Activated CD8-positive, alpha-beta T cell treated with anti-CD3 and anti-CD28 coated beads for 36 hours (primary cell): ENCODE measurements at regions not wholly inside any gene's neighbourhood (a gene's known extent, or its start where the extent isn't known, plus 50 kb on each side); places are given as distances from the start of the nearest gene placed in this dataset.

Experiments used
- ATAC-seq: fragments of 200-7000 bp; cut with Tn5 transposase; one replicate; pipeline ENCODE4 v1.10.0; 2021; ENCODE audit warnings: mild to moderate bottlenecking, moderate library complexity
- CTCF ChIA-PET: fragments of 350-600 bp; sonication (Branson Sonifier 250); formaldehyde crosslinking; loops from one replicate; lab custom pipeline; 2021; ENCODE audit warnings: antibody characterized with exemption; lab: Charles Lee
- POLR2A ChIA-PET: fragments of 350-600 bp; sonication (Branson Sonifier 250); formaldehyde crosslinking; loops from one replicate; lab custom pipeline; 2021; ENCODE audit warnings: antibody characterized with exemption; lab: Charles Lee
- DNase-seq: peaks from one replicate; pipeline ENCODE4 v3.0.0-alpha.2; 2020
- H3K27ac Mint-ChIP-seq: one replicate; pipeline ENCODE4 v1.8.0; 2021; ENCODE audit warnings: mild to moderate bottlenecking, mixed read lengths
- H3K27me3 Mint-ChIP-seq: one replicate; pipeline ENCODE4 v1.8.0; 2021; ENCODE audit warnings: mixed read lengths
- H3K36me3 Mint-ChIP-seq: one replicate; pipeline ENCODE4 v1.8.0; 2021; ENCODE audit warnings: low read depth, mixed read lengths
- H3K4me1 Mint-ChIP-seq: one replicate; pipeline ENCODE4 v1.8.0; 2021; ENCODE audit warnings: low read depth, mixed read lengths
- H3K4me3 Mint-ChIP-seq: one replicate; pipeline ENCODE4 v1.8.0; 2021; ENCODE audit warnings: mild to moderate bottlenecking, moderate library complexity, mixed read lengths
- H3K9me3 Mint-ChIP-seq: one replicate; pipeline ENCODE4 v1.8.0; 2021; ENCODE audit warnings: mixed read lengths
- CTCF ChIP-seq: fragments of 200-600 bp; IDR thresholded peaks from one replicate; pipeline ENCODE4 v1.8.0; 2022; ENCODE audit warnings: antibody characterized with exemption, mild to moderate bottlenecking
- intact Hi-C: fragments of 100-400 bp; cut with micrococcal nuclease; formaldehyde crosslinking; loops from one replicate; pipeline ENCODE4 v1.10.0; 2022

- peaks cover 6% of the 10 kb centered on the region for H3K27me3 Mint-ChIP-seq
- H3K36me3 Mint-ChIP-seq = no peaks in the 10 kb centered on the region
- TF ChIP-seq CTCF = no peak
- no peaks in the 10 kb centered on the region for H3K9me3 Mint-ChIP-seq
- POLR2A ChIA-PET = no interaction called here
- H3K27ac Mint-ChIP-seq = no peak overlapping the region
- ATAC-seq = no peak
- DNase-seq = no peak
- CTCF ChIA-PET = no interaction called here
- H3K4me3 Mint-ChIP-seq = no peak overlapping the region
- H3K4me1 Mint-ChIP-seq = no peaks in the 10 kb centered on the region
- intact Hi-C loops = no loop called here
Measured at GRCh38 chr1:14194511-14194910, 404.0 kb upstream of the KAZN start.

DNA sequence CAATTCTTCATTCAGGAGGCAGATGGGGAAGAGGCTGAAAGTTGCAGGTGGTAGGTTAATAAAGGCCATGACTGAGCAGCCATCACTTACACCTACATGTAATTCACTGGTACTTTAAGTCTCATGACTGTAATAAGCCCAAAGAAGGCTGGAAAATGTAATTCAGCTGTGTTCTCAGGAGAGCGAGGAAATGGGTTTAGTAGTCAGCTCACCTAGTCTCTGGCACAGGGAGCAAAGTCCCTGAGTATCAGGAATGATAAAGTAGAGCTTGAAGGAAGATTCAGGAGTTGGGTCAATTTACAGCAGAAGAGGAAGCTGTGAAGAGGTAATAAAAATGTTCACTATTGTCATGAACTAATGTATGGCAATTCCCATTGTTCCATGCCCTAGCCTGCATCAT lies 393.4 kb upstream of the KAZN start:
- ATAC-seq = no peak
- no peak for DNase-seq
- Mint-ChIP-seq H3K27ac (no peak overlapping the region), H3K4me3 (no peak overlapping the region), H3K4me1 (no peaks in the 10 kb centered on the region), H3K36me3 (no peaks in the 10 kb centered on the region), H3K27me3 (peaks cover 1% of the 10 kb centered on the region), H3K9me3 (no peaks in the 10 kb centered on the region)
- intact Hi-C loops = no loop called here
- ChIA-PET POLR2A (no interaction called here), CTCF (interaction anchor here (1.1 kb wide), 1 partner anchor 20 kb away, joined by 3 read pairs; no protein-coding TSS in a partner anchor)
- TF ChIP-seq CTCF = no peak

GRCh38 chr1:14215151-14215550 lies 383.3 kb upstream of the KAZN start:
- CTCF ChIA-PET = no interaction called here
- Mint-ChIP-seq H3K4me3 (no peak overlapping the region), H3K27me3 (peaks cover 4% of the 10 kb centered on the region), H3K4me1 (no peaks in the 10 kb centered on the region), H3K36me3 (no peaks in the 10 kb centered on the region), H3K9me3 (peaks cover 7% of the 10 kb centered on the region), H3K27ac (no peak overlapping the region)
- intact Hi-C loops = no loop called here
- POLR2A ChIA-PET = no interaction called here
- no peak for TF ChIP-seq CTCF
- DNase-seq = no peak
- no peak for ATAC-seq

- Mint-ChIP-seq H3K27me3 (peaks cover 7% of the 10 kb centered on the region), H3K36me3 (no peaks in the 10 kb centered on the region), H3K9me3 (peaks cover 7% of the 10 kb centered on the region), H3K4me1 (no peaks in the 10 kb centered on the region), H3K4me3 (no peak overlapping the region), H3K27ac (no peak overlapping the region)
- ATAC-seq (no peak), DNase-seq (no peak)
- ChIA-PET CTCF (no interaction called here), POLR2A (no interaction called here)
- no peak for TF ChIP-seq CTCF
- intact Hi-C loops = no loop called here
Measured at GRCh38 chr1:14217384-14217783, 381.1 kb upstream of the KAZN start.

DNA sequence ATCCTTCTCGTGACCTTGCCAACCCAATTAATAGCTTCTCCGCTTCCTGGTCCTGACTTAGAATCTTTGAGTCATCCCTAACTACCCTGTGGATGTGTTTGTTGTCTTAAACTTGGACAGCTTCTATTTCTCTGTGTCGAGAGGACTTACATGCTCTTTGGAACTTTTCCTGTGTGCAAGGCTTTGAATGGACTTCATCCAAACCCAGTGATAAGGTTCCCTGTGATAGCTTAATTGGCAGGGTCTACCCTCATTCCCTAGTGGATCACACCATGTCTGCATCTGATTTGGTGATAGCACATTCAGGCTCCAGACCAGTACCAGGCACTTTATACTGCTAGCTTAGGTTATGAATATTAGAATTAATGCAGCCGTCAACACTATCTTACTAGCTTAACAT lies 378.2 kb upstream of the KAZN start:
- TF ChIP-seq CTCF = no peak
- intact Hi-C loops = no loop called here
- POLR2A ChIA-PET = no interaction called here
- CTCF ChIA-PET = no interaction called here
- Mint-ChIP-seq H3K9me3 (peaks cover 7% of the 10 kb centered on the region), H3K27ac (no peak overlapping the region), H3K36me3 (no peaks in the 10 kb centered on the region), H3K4me1 (no peaks in the 10 kb centered on the region), H3K4me3 (no peak overlapping the region), H3K27me3 (peaks cover 9% of the 10 kb centered on the region)
- ATAC-seq (no peak), DNase-seq (no peak)
